Hepatocyte (in vitro differentiated cells): ENCODE measurements at regions not wholly inside any gene's neighbourhood (a gene's known extent, or its start where the extent isn't known, plus 50 kb on each side); places are given as distances from the start of the nearest gene placed in this dataset.

Experiments used
- EZH2 ChIP-seq: fragments of 200-600 bp; sonication (generic); IDR thresholded peaks from 2 replicates; pipeline ENCODE4 v1.6.1; 2016; ENCODE audit warnings: antibody characterized with exemption, mild to moderate bottlenecking, borderline replicate concordance
- TF ChIP-seq, protein P1 (sequence below): fragments of 200-600 bp; sonication (generic); IDR thresholded peaks from 2 replicates; pipeline ENCODE4 v1.5.1; 2016; ENCODE audit warnings: antibody characterized with exemption, mild to moderate bottlenecking; ENCODE audit not compliant: poor library complexity

DNA sequence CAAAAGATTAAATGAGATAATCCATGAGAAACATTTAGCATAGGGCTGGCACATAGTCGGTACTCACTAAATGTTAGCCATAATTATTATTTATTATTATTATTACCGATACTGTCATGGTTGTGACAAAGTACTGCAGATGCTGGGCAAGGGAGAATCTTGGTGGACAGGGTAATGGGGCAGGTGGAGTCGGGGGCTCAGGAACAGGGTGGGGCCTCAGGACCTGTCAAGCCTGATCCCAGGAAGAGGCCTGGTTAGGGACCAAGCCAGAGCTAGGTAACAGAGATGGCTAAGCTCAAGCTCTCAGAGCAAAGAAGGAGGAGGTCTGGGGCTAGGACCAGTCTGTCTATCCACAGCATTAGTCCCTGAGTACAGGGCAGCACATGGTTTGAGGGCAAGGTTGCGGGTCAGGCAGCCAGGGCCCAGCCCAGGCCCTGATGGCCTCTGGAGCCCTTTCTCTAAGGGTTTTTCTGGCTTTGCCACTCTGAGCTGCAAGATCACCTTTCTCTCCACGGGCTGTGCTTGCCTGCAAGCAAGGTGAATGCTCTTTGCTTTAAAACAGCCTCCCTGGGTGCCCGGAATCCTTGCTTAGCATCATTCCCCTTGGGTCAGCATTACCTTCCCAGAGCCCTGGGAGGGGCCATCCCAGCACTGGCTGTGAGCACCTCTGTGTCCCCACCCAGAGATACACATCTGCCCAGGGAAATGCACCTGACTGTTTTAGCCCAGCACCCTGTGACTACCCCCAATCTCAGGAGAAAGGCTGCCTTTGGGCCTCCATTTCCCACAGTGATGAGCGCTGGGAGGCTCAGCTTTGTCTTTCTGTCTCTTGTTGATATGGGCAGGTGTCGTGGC lies 572.0 kb downstream of the PTPRU start:
- TF ChIP-seq EZH2, result no peak
- TF ChIP-seq, protein P1, sequence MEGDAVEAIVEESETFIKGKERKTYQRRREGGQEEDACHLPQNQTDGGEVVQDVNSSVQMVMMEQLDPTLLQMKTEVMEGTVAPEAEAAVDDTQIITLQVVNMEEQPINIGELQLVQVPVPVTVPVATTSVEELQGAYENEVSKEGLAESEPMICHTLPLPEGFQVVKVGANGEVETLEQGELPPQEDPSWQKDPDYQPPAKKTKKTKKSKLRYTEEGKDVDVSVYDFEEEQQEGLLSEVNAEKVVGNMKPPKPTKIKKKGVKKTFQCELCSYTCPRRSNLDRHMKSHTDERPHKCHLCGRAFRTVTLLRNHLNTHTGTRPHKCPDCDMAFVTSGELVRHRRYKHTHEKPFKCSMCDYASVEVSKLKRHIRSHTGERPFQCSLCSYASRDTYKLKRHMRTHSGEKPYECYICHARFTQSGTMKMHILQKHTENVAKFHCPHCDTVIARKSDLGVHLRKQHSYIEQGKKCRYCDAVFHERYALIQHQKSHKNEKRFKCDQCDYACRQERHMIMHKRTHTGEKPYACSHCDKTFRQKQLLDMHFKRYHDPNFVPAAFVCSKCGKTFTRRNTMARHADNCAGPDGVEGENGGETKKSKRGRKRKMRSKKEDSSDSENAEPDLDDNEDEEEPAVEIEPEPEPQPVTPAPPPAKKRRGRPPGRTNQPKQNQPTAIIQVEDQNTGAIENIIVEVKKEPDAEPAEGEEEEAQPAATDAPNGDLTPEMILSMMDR, result no peak
